ENCODE measurements at regions not wholly inside any gene's neighbourhood (a gene's known extent, or its start where the extent isn't known, plus 50 kb on each side); places are given as distances from the start of the nearest gene placed in this dataset.
"Not testable (repeated sequence)": the region's sequence is repeated elsewhere in the genome, so short reads cannot be mapped to it uniquely, and the experiment has no call there.

- no peak for DNase-seq (ENCODE audit: low spot score)
- Histone ChIP-seq H3K4me3 (no peak overlapping the region), H3K27ac (peak overlapping the region; percentile 28 to 33), H3K9me3 (no peaks in the 10 kb centered on the region), H3K27me3 (replicated peaks; ENCODE audit: insufficient read depth) (no peaks in the 10 kb centered on the region), H3K36me3 (no peaks in the 10 kb centered on the region), H3K4me1 (replicated peaks) (no peaks in the 10 kb centered on the region)
- TF ChIP-seq CTCF (IDR thresholded peaks at IDR 0.05), result no peak
- TF ChIP-seq POLR2AphosphoS5 (IDR thresholded peaks at IDR 0.05), result no peak
- TF ChIP-seq POLR2A (IDR thresholded peaks at IDR 0.05), result no peak
- intact Hi-C loops (cut with DNase I), result loop anchor here (5.0 to 10.0 kb wide), 4 partner anchors 148 to 679 kb away; partner anchors contain the start of gene IGFBP3
- WGBS, result 18% methylated on average over 3 of the region's 3 CpGs
These were observed 683.2 kb upstream of the IGFBP3 start for GRCh38 chr7:46604241-46604661.

GRCh38 chr7:46603780-46604179, 682.7 kb upstream of the IGFBP3 start:
- no peak for TF ChIP-seq CTCF (IDR thresholded peaks at IDR 0.05)
- TF ChIP-seq POLR2AphosphoS5 (IDR thresholded peaks at IDR 0.05), result peak; percentile 64
- no peaks in the 10 kb centered on the region for H3K27me3 ChIP-seq (replicated peaks; ENCODE audit: insufficient read depth)
- no peak overlapping the region for H3K4me3 ChIP-seq
- no peaks in the 10 kb centered on the region for H3K4me1 ChIP-seq (replicated peaks)
- peak overlapping the region; percentile 28 to 33 for H3K27ac ChIP-seq
- 53% methylated on average over 11 of the region's 11 CpGs for WGBS
- intact Hi-C loops (cut with DNase I), result loop anchor here (2.0 to 10.0 kb wide), 5 partner anchors 47 to 679 kb away; partner anchors contain the start of gene IGFBP3
- peak; percentile 53 for DNase-seq (ENCODE audit: low spot score)
- no peaks in the 10 kb centered on the region for H3K36me3 ChIP-seq
- H3K9me3 ChIP-seq, result no peaks in the 10 kb centered on the region

GRCh38 chr7:46603296-46603752, 682.3 kb upstream of the IGFBP3 start:
- TF ChIP-seq POLR2A (IDR thresholded peaks at IDR 0.05), result no peak
- Histone ChIP-seq H3K27ac (peak overlapping the region; percentile 16 to 33), H3K27me3 (replicated peaks; ENCODE audit: insufficient read depth) (no peaks in the 10 kb centered on the region), H3K36me3 (no peaks in the 10 kb centered on the region), H3K9me3 (no peaks in the 10 kb centered on the region), H3K4me1 (replicated peaks) (no peaks in the 10 kb centered on the region), H3K4me3 (no peak overlapping the region)
- 65% methylated on average over 7 of the region's 7 CpGs for WGBS
- intact Hi-C loops (cut with DNase I), result loop anchor here (2.0 to 10.0 kb wide), 5 partner anchors 47 to 679 kb away; partner anchors contain the start of gene IGFBP3
- DNase-seq (ENCODE audit: low spot score), result no peak

- DNase-seq (ENCODE audit: low spot score), result no peak
- Histone ChIP-seq H3K27me3 (replicated peaks; ENCODE audit: insufficient read depth) (no peaks in the 10 kb centered on the region), H3K9me3 (no peaks in the 10 kb centered on the region), H3K27ac (no peak overlapping the region), H3K36me3 (no peaks in the 10 kb centered on the region), H3K4me1 (replicated peaks) (no peaks in the 10 kb centered on the region), H3K4me3 (no peak overlapping the region)
- intact Hi-C loops (cut with DNase I), result loop anchor here (5.0 to 10.0 kb wide), 4 partner anchors 152 to 676 kb away; partner anchors contain the start of gene IGFBP3
- TF ChIP-seq CTCF (IDR thresholded peaks at IDR 0.05) (no peak), POLR2A (IDR thresholded peaks at IDR 0.05) (no peak), POLR2AphosphoS5 (IDR thresholded peaks at IDR 0.05) (no peak)
- 91% methylated on average over 5 of the region's 5 CpGs for WGBS
These were observed 679.3 kb upstream of the IGFBP3 start for GRCh38 chr7:46600340-46600739.

GRCh38 chr7:46594831-46595230, 673.8 kb upstream of the IGFBP3 start:
- H3K9me3 ChIP-seq; H3K27me3 ChIP-seq (replicated peaks; ENCODE audit: insufficient read depth); H3K4me3 ChIP-seq; H3K27ac ChIP-seq; H3K4me1 ChIP-seq (replicated peaks); DNase-seq (ENCODE audit: low spot score); intact Hi-C loops (cut with DNase I); H3K36me3 ChIP-seq: not testable (repeated sequence)
- WGBS, result 9% methylated on average over 1 of the region's 1 CpG

- H3K27me3 ChIP-seq (replicated peaks; ENCODE audit: insufficient read depth); H3K4me1 ChIP-seq (replicated peaks); H3K4me3 ChIP-seq; H3K27ac ChIP-seq; intact Hi-C loops (cut with DNase I); H3K36me3 ChIP-seq; H3K9me3 ChIP-seq: not testable (repeated sequence)
- peak; percentile 19 for DNase-seq (ENCODE audit: low spot score)
- WGBS, result 41% methylated on average over 10 of the region's 10 CpGs
These were observed 670.1 kb upstream of the IGFBP3 start for GRCh38 chr7:46590918-46591905.
